HEK293 (cell line): ENCODE measurements at regions not wholly inside any gene's neighbourhood (a gene's known extent, or its start where the extent isn't known, plus 50 kb on each side); places are given as distances from the start of the nearest gene placed in this dataset.

Source experiments
- CTCF ChIA-PET: fragments of 350-600 bp; formaldehyde crosslinking; extraction: SDS; loops from one replicate; lab custom pipeline; 2021; ENCODE audit warnings: antibody characterized with exemption; lab: Yijun Ruan, JAX
- POLR2A ChIA-PET: fragments of 300-600 bp; formaldehyde crosslinking; extraction: SDS; loops from one replicate; lab custom pipeline; 2020; ENCODE audit warnings: antibody characterized with exemption, inconsistent platforms; lab: Yijun Ruan, JAX
- H3K27ac ChIP-seq: fragments of 200-500 bp; sonication (Bioruptor generic); 2 replicates; pipeline ENCODE4 v1.5.1; 2014; ENCODE audit warnings: low read depth, low read length, control low read depth, inconsistent platforms; ENCODE audit errors: extremely low read depth
- H3K36me3 ChIP-seq, 2 experiments: fragments of 200-500 bp in 1 of 2; sonication (Bioruptor generic) in 1 of 2; 1 replicate in 1 of 2; 2 replicates in 1 of 2; pipeline ENCODE4 v1.5.1; 2014 to 2017; ENCODE audit warnings: inconsistent platforms in 2 of 2, low read length in 2 of 2; ENCODE audit not compliant: control insufficient read depth in 2 of 2, insufficient read depth in 1 of 2
- H3K4me1 ChIP-seq: fragments of 200-500 bp; sonication (Bioruptor generic); 2 replicates; pipeline ENCODE4 v1.5.1; 2014; ENCODE audit warnings: mild to moderate bottlenecking, low read length, inconsistent platforms; ENCODE audit not compliant: control insufficient read depth, insufficient read depth
- H3K4me3 ChIP-seq: 2 replicates; pipeline ENCODE4 v1.5.1; 2011; ENCODE audit warnings: low read depth, mild to moderate bottlenecking, control low read depth, low read length, moderate library complexity
- H3K9me3 ChIP-seq: fragments of 200-500 bp; sonication (Bioruptor generic); 2 replicates; pipeline ENCODE4 v1.5.1; 2014; ENCODE audit warnings: low read depth, low read length, inconsistent platforms; ENCODE audit not compliant: control insufficient read depth, insufficient read depth
- KLF1 ChIP-seq: fragments of 450-650 bp; formaldehyde crosslinking; IDR thresholded peaks from 2 replicates; pipeline ENCODE4 v1.5.1; 2016; ENCODE audit warnings: missing biosample characterization, missing genetic modification characterization
- SETDB1 ChIP-seq: IDR thresholded peaks from one replicate; pipeline ENCODE4 v1.6.1; 2017; ENCODE audit warnings: mild to moderate bottlenecking, low read length, moderate library complexity, mixed read lengths; ENCODE audit not compliant: insufficient read length
- TRIM28 ChIP-seq: IDR thresholded peaks from 2 replicates; pipeline ENCODE4 v1.6.1; 2011; ENCODE audit warnings: low read length, control low read depth, borderline replicate concordance
- ZNF138 ChIP-seq: fragments of 450-650 bp; formaldehyde crosslinking; IDR thresholded peaks from 2 replicates; pipeline ENCODE4 v1.5.1; 2016; ENCODE audit warnings: missing biosample characterization, missing genetic modification characterization, borderline replicate concordance
- ZNF146 ChIP-seq: fragments of 450-650 bp; formaldehyde crosslinking; IDR thresholded peaks from 2 replicates; pipeline ENCODE4 v1.5.1; 2016; ENCODE audit warnings: missing biosample characterization, missing genetic modification characterization
- ZNF157 ChIP-seq: fragments of 450-650 bp; formaldehyde crosslinking; IDR thresholded peaks from 2 replicates; pipeline ENCODE4 v1.5.1; 2016; ENCODE audit warnings: missing biosample characterization, missing genetic modification characterization
- ZNF16 ChIP-seq: fragments of 450-650 bp; formaldehyde crosslinking; IDR thresholded peaks from 2 replicates; pipeline ENCODE4 v1.5.1; 2016; ENCODE audit warnings: low read depth, missing biosample characterization, missing genetic modification characterization
- ZNF223 ChIP-seq: fragments of 450-650 bp; formaldehyde crosslinking; IDR thresholded peaks from 2 replicates; pipeline ENCODE4 v1.5.1; 2016; ENCODE audit warnings: missing biosample characterization, missing genetic modification characterization
- ZNF501 ChIP-seq: fragments of 450-650 bp; formaldehyde crosslinking; IDR thresholded peaks from 2 replicates; pipeline ENCODE4 v1.5.1; 2016; ENCODE audit warnings: missing biosample characterization, missing genetic modification characterization
- ZNF521 ChIP-seq: fragments of 450-650 bp; formaldehyde crosslinking; IDR thresholded peaks from 2 replicates; pipeline ENCODE4 v1.5.1; 2017; ENCODE audit warnings: missing biosample characterization, mild to moderate bottlenecking, missing genetic modification characterization
- ZNF555 ChIP-seq: fragments of 450-650 bp; formaldehyde crosslinking; conservative IDR thresholded peaks from 2 replicates; pipeline ENCODE4 v1.5.1; 2017; ENCODE audit warnings: missing biosample characterization, mild to moderate bottlenecking, missing genetic modification characterization, inconsistent platforms
- ZNF600 ChIP-seq: fragments of 450-650 bp; formaldehyde crosslinking; IDR thresholded peaks from 2 replicates; pipeline ENCODE4 v1.5.1; 2016; ENCODE audit warnings: missing biosample characterization, missing genetic modification characterization
- ZNF621 ChIP-seq: fragments of 450-650 bp; formaldehyde crosslinking; IDR thresholded peaks from 2 replicates; pipeline ENCODE4 v1.5.1; 2017; ENCODE audit warnings: missing biosample characterization, missing genetic modification characterization
- ZNF664 ChIP-seq: fragments of 450-650 bp; formaldehyde crosslinking; IDR thresholded peaks from 2 replicates; pipeline ENCODE4 v1.5.1; 2016; ENCODE audit warnings: missing biosample characterization, missing genetic modification characterization
- ZNF791 ChIP-seq: fragments of 450-650 bp; formaldehyde crosslinking; IDR thresholded peaks from 2 replicates; pipeline ENCODE4 v1.5.1; 2016; ENCODE audit warnings: missing biosample characterization, missing genetic modification characterization
- ZNF792 ChIP-seq: fragments of 450-650 bp; formaldehyde crosslinking; IDR thresholded peaks from 2 replicates; pipeline ENCODE4 v1.5.1; 2016; ENCODE audit warnings: missing biosample characterization, missing genetic modification characterization
- ZNF830 ChIP-seq: fragments of 450-650 bp; IDR thresholded peaks from 2 replicates; pipeline ENCODE4 v1.5.0; 2018; ENCODE audit warnings: missing biosample characterization, missing genetic modification characterization, low read depth, mild to moderate bottlenecking, moderate library complexity
- TF ChIP-seq, protein P1 (sequence below): fragments of 450-650 bp; formaldehyde crosslinking; IDR thresholded peaks from 2 replicates; pipeline ENCODE4 v1.5.1; 2017; ENCODE audit warnings: missing biosample characterization, missing genetic modification characterization
- TF ChIP-seq, protein P2 (sequence below): fragments of 450-650 bp; formaldehyde crosslinking; IDR thresholded peaks from 2 replicates; pipeline ENCODE4 v1.5.1; 2017; ENCODE audit warnings: missing biosample characterization, missing genetic modification characterization
- TF ChIP-seq, protein P3 (sequence below): fragments of 450-650 bp; formaldehyde crosslinking; IDR thresholded peaks from 2 replicates; pipeline ENCODE4 v1.5.1; 2016; ENCODE audit warnings: missing biosample characterization, missing genetic modification characterization
- TF ChIP-seq, protein P4 (sequence below): fragments of 450-650 bp; formaldehyde crosslinking; IDR thresholded peaks from 2 replicates; pipeline ENCODE4 v1.5.1; 2016; ENCODE audit warnings: missing biosample characterization, missing genetic modification characterization, borderline replicate concordance
- TF ChIP-seq, protein P5 (sequence below): fragments of 450-650 bp; formaldehyde crosslinking; IDR thresholded peaks from 2 replicates; pipeline ENCODE4 v1.5.1; 2016; ENCODE audit warnings: missing biosample characterization, missing genetic modification characterization

DNA sequence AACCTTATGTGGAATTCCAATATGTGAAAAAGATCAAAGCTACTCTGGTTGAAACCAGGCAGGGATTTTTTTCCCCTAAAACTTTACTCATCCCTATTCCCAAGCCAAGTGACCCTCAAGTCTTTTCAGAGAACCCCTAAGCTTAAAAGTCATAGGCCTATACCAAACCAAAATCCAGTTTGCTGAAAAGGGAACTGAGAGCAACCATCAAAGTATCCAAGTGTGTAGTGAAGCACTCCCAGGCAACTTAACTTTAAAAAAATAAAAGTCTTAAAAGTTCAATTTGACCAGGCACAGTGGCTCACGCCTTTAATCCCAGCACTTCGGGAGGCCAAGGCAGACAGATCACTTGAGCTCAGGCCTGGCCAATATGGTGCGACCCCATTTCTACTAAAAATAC, 101.2 kb upstream of the DAAM1 start (continued):
- TF ChIP-seq, protein P1, sequence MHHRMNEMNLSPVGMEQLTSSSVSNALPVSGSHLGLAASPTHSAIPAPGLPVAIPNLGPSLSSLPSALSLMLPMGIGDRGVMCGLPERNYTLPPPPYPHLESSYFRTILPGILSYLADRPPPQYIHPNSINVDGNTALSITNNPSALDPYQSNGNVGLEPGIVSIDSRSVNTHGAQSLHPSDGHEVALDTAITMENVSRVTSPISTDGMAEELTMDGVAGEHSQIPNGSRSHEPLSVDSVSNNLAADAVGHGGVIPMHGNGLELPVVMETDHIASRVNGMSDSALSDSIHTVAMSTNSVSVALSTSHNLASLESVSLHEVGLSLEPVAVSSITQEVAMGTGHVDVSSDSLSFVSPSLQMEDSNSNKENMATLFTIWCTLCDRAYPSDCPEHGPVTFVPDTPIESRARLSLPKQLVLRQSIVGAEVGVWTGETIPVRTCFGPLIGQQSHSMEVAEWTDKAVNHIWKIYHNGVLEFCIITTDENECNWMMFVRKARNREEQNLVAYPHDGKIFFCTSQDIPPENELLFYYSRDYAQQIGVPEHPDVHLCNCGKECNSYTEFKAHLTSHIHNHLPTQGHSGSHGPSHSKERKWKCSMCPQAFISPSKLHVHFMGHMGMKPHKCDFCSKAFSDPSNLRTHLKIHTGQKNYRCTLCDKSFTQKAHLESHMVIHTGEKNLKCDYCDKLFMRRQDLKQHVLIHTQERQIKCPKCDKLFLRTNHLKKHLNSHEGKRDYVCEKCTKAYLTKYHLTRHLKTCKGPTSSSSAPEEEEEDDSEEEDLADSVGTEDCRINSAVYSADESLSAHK (tag by site-specific recombination), result no peak
- no peak for TF ChIP-seq ZNF792 (tag by site-specific recombination)
- TF ChIP-seq, all 188 proteins: peak for 0

DNA sequence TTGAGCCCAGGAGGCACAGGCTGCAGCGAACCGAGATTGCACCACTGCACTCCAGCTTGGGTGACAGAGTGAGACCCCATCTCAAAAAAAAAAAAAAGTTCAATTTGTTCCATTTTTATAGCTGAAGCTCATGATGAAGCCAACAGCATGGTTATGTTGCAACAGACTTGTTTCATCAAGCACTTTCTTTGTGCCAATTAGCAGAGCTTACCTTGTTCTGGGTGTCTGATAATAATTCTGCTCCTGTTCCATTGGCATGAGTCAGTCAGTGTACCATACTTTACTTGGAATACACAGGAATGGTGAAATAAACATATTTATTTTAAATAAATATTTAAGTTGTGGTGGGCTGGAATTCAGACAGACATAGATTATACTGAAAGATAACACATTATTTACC, 100.8 kb upstream of the DAAM1 start:
- ChIA-PET CTCF (no interaction called here), POLR2A (no interaction called here)
- Histone ChIP-seq H3K4me1 (no peaks in the 10 kb centered on the region), H3K4me3 (no peak overlapping the region), H3K9me3 (no peaks in the 10 kb centered on the region), H3K36me3 (no peaks in the 10 kb centered on the region), H3K27ac (no peak overlapping the region)
- TF ChIP-seq ZNF791 (no peak), SETDB1 (no peak), ZNF830 (tag by site-specific recombination) (no peak), ZNF600 (tag by site-specific recombination) (no peak), ZNF521 (tag by site-specific recombination) (no peak), ZNF621 (tag by site-specific recombination) (no peak), TRIM28 (no peak), KLF1 (tag by site-specific recombination) (no peak), ZNF16 (tag by site-specific recombination) (no peak), ZNF157 (no peak), ZNF146 (no peak), ZNF555 (no peak), ZNF223 (no peak), ZNF664 (tag by site-specific recombination) (no peak), ZNF138 (tag by site-specific recombination) (no peak), ZNF501 (tag by site-specific recombination) (no peak)
- TF ChIP-seq, protein P2, sequence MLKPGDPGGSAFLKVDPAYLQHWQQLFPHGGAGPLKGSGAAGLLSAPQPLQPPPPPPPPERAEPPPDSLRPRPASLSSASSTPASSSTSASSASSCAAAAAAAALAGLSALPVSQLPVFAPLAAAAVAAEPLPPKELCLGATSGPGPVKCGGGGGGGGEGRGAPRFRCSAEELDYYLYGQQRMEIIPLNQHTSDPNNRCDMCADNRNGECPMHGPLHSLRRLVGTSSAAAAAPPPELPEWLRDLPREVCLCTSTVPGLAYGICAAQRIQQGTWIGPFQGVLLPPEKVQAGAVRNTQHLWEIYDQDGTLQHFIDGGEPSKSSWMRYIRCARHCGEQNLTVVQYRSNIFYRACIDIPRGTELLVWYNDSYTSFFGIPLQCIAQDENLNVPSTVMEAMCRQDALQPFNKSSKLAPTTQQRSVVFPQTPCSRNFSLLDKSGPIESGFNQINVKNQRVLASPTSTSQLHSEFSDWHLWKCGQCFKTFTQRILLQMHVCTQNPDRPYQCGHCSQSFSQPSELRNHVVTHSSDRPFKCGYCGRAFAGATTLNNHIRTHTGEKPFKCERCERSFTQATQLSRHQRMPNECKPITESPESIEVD, result no peak
- TF ChIP-seq, protein P3, sequence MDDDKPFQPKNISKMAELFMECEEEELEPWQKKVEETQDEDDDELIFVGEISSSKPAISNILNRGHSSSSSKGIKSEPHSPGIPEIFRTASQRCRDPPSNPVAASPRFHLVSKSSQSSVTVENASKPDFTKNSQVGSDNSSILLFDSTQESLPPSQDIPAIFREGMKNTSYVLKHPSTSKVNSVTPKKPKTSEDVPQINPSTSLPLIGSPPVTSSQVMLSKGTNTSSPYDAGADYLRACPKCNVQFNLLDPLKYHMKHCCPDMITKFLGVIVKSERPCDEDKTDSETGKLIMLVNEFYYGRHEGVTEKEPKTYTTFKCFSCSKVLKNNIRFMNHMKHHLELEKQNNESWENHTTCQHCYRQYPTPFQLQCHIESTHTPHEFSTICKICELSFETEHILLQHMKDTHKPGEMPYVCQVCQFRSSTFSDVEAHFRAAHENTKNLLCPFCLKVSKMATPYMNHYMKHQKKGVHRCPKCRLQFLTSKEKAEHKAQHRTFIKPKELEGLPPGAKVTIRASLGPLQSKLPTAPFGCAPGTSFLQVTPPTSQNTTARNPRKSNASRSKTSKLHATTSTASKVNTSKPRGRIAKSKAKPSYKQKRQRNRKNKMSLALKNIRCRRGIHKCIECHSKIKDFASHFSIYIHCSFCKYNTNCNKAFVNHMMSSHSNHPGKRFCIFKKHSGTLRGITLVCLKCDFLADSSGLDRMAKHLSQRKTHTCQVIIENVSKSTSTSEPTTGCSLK, result no peak
- TF ChIP-seq, protein P4, sequence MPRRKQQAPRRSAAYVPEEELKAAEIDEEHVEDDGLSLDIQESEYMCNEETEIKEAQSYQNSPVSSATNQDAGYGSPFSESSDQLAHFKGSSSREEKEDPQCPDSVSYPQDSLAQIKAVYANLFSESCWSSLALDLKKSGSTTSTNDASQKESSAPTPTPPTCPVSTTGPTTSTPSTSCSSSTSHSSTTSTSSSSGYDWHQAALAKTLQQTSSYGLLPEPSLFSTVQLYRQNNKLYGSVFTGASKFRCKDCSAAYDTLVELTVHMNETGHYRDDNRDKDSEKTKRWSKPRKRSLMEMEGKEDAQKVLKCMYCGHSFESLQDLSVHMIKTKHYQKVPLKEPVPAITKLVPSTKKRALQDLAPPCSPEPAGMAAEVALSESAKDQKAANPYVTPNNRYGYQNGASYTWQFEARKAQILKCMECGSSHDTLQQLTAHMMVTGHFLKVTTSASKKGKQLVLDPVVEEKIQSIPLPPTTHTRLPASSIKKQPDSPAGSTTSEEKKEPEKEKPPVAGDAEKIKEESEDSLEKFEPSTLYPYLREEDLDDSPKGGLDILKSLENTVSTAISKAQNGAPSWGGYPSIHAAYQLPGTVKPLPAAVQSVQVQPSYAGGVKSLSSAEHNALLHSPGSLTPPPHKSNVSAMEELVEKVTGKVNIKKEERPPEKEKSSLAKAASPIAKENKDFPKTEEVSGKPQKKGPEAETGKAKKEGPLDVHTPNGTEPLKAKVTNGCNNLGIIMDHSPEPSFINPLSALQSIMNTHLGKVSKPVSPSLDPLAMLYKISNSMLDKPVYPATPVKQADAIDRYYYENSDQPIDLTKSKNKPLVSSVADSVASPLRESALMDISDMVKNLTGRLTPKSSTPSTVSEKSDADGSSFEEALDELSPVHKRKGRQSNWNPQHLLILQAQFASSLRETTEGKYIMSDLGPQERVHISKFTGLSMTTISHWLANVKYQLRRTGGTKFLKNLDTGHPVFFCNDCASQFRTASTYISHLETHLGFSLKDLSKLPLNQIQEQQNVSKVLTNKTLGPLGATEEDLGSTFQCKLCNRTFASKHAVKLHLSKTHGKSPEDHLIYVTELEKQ (tag by site-specific recombination), result no peak
- TF ChIP-seq, protein P5, sequence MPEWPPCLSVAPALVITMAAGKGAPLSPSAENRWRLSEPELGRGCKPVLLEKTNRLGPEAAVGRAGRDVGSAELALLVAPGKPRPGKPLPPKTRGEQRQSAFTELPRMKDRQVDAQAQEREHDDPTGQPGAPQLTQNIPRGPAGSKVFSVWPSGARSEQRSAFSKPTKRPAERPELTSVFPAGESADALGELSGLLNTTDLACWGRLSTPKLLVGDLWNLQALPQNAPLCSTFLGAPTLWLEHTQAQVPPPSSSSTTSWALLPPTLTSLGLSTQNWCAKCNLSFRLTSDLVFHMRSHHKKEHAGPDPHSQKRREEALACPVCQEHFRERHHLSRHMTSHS, result no peak
